Thyroid gland (tissue), 4 donors: ENCODE measurements at regions not wholly inside any gene's neighbourhood (a gene's known extent, or its start where the extent isn't known, plus 50 kb on each side); places are given as distances from the start of the nearest gene placed in this dataset.

Experiments
- DNase-seq, 2 donors: peaks; one replicate each; pipeline ENCODE4 v3.0.0-alpha.2; 2019
- H3K27ac ChIP-seq, 3 donors: fragments of 200-600 bp; sonication (generic); 1 replicate in 2 of 3; 2 replicates in 1 of 3; pipeline ENCODE4 v1.5.1; 2016 to 2019; ENCODE audit warnings: mild to moderate bottlenecking in 1 of 3, moderate library complexity in 1 of 3
- H3K27me3 ChIP-seq: fragments of 200-600 bp; sonication (generic); one replicate; pipeline ENCODE4 v1.5.1; 2019
- H3K36me3 ChIP-seq, 2 donors: fragments of 200-600 bp; sonication (generic); one replicate each; pipeline ENCODE4 v1.5.1; 2016 to 2019
- H3K4me1 ChIP-seq, 2 donors: fragments of 200-600 bp; sonication (generic); one replicate each; pipeline ENCODE4 v1.5.1; 2017 to 2019
- H3K4me3 ChIP-seq, 3 donors: fragments of 200-600 bp; sonication (generic); replicated peaks in 1 of 3; 1 replicate in 2 of 3; 2 replicates in 1 of 3; pipeline ENCODE4 v1.5.1; 2016; ENCODE audit warnings: mild to moderate bottlenecking in 1 of 3
- H3K9me3 ChIP-seq: fragments of 200-600 bp; sonication (generic); one replicate; pipeline ENCODE4 v1.5.1; 2017
- POLR2A ChIP-seq, 2 donors: fragments of 450-650 bp; IDR thresholded peaks; one replicate each; pipeline ENCODE4 v1.6.1; 2017; ENCODE audit warnings: antibody characterized with exemption in 2 of 2, mild to moderate bottlenecking in 2 of 2, moderate library complexity in 1 of 2
- WGBS, 2 donors: methylation state at CpG; one replicate each; pipeline ENCODE4 v1.1.5; 2017; 5-methylcytosine and 5-hydroxymethylcytosine counted together
- intact Hi-C: fragments of 100-400 bp; cut with DNase I; formaldehyde crosslinking; loops from one replicate; pipeline ENCODE4 v1.15.1; 2023
- TF ChIP-seq, protein P1 (sequence below), 6 experiments: fragments of 200-600 bp in 3 of 6; fragments of 450-650 bp in 3 of 6; sonication (generic) in 3 of 6; IDR thresholded peaks; one replicate each; pipeline ENCODE4 v1.5.1; 2016 to 2019; ENCODE audit warnings: antibody characterized with exemption in 6 of 6, mild to moderate bottlenecking in 2 of 6, inconsistent platforms in 1 of 6, moderate library complexity in 1 of 6

GRCh38 chr16:27718201-27719105 lies 168.5 kb downstream of the KATNIP start:
- DNase-seq, result no peak
- Histone ChIP-seq H3K4me3 (no peak overlapping the region), H3K4me1 (peaks cover 7 to 14% of the 10 kb centered on the region in 2 donors), H3K36me3 (no peaks in the 10 kb centered on the region), H3K9me3 (no peaks in the 10 kb centered on the region), H3K27me3 (no peaks in the 10 kb centered on the region), H3K27ac (no peak overlapping the region)
- intact Hi-C loops, result no loop called here
- 88 to 92% methylated on average over 10 to 15 of the region's 15 CpGs for WGBS, 2 donors
- TF ChIP-seq POLR2A (IDR thresholded peaks at IDR 0.05), result no peak
- TF ChIP-seq, protein P1, sequence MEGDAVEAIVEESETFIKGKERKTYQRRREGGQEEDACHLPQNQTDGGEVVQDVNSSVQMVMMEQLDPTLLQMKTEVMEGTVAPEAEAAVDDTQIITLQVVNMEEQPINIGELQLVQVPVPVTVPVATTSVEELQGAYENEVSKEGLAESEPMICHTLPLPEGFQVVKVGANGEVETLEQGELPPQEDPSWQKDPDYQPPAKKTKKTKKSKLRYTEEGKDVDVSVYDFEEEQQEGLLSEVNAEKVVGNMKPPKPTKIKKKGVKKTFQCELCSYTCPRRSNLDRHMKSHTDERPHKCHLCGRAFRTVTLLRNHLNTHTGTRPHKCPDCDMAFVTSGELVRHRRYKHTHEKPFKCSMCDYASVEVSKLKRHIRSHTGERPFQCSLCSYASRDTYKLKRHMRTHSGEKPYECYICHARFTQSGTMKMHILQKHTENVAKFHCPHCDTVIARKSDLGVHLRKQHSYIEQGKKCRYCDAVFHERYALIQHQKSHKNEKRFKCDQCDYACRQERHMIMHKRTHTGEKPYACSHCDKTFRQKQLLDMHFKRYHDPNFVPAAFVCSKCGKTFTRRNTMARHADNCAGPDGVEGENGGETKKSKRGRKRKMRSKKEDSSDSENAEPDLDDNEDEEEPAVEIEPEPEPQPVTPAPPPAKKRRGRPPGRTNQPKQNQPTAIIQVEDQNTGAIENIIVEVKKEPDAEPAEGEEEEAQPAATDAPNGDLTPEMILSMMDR (IDR thresholded peaks at IDR 0.05), result no peak

DNA sequence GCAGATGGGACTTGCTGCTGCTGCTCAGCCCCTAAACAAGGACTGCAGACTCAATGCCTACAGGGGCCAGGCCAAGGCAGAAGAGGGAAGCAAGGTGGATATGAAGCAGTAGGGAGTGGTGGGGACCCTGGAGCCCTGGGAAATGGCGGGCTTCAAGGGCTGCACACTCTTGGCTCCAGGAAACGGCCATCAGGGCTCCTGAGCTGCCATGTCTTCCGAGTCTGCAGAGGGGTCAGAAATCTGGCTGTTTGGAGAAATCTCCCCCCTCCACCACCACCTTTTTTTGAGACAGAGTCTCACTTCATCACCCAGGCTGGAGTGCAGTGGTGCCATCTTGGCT lies 169.1 kb downstream of the KATNIP start:
- Histone ChIP-seq H3K36me3 (no peaks in the 10 kb centered on the region), H3K27ac (no peak overlapping the region), H3K9me3 (no peaks in the 10 kb centered on the region), H3K27me3 (no peaks in the 10 kb centered on the region), H3K4me1 (peaks cover 14 to 20% of the 10 kb centered on the region in 2 donors), H3K4me3 (no peak overlapping the region)
- intact Hi-C loops, result no loop called here
- TF ChIP-seq, protein P1 (IDR thresholded peaks at IDR 0.05), result no peak
- no peak for TF ChIP-seq POLR2A (IDR thresholded peaks at IDR 0.05)
- WGBS, 2 donors, result 90 to 100% methylated on average over 3 of the region's 3 CpGs
- no peak for DNase-seq

DNA sequence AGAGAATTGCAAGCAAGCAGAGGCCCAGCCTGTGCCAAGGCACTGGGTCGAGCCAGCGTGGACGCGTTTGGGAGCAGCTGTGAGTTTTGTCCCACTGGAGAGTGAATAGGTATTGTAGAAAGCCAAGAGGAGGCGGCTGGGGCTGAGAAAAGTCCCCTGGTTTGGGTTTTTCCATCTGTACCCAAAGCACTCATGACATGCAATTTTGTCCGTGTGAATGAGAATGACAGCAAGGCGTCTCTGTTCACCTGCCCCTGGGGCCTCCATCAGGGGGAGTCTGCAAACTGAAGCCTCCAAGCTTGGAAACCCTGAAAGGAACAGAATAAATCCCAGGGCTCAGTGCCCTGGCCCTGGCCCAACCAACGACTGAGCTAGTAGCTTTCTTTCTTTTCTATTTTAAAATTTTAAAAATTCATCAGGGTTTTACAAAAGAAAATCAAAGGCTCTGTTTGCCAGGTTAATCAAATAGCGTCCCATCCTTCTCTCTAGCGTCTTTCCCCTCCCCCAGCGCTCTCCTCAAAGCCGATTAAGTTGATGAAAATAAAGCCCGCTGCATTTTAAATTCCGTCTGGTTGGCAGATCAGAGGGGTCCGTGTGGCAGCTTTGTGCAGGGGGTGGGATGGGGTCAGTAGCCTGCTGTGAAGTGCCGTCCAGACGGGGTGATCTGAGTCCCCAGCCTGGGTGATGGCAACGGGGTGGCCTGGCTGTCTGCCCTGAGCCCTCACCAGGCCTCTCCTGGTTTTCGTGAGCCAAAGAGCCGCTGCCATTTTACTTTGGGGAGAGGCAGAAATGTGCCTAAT lies 171.0 kb downstream of the KATNIP start:
- no peaks in the 10 kb centered on the region for H3K9me3 ChIP-seq
- H3K4me3 ChIP-seq, result no peak overlapping the region
- intact Hi-C loops, result no loop called here
- peaks cover 23 to 34% of the 10 kb centered on the region in 2 donors for H3K4me1 ChIP-seq
- WGBS, 2 donors, result 79 to 84% methylated on average over 18 to 20 of the region's 20 CpGs
- no peak for DNase-seq
- H3K36me3 ChIP-seq, result no peaks in the 10 kb centered on the region
- TF ChIP-seq POLR2A (IDR thresholded peaks at IDR 0.05), result no peak
- TF ChIP-seq, protein P1 (IDR thresholded peaks at IDR 0.05), result no peak
- H3K27ac ChIP-seq, result no peak overlapping the region
- no peaks in the 10 kb centered on the region for H3K27me3 ChIP-seq

- Histone ChIP-seq H3K9me3 (no peaks in the 10 kb centered on the region), H3K27me3 (no peaks in the 10 kb centered on the region), H3K4me3 (no peak overlapping the region), H3K36me3 (no peaks in the 10 kb centered on the region), H3K27ac (peak overlapping the region; percentile 14 to 30 (median 24)), H3K4me1 (peaks cover 23 to 34% of the 10 kb centered on the region in 2 donors)
- 67 to 73% methylated on average over 10 of the region's 10 CpGs for WGBS, 2 donors
- peak; percentile 15 to 19 for DNase-seq
- intact Hi-C loops, result no loop called here
- no peak for TF ChIP-seq POLR2A (IDR thresholded peaks at IDR 0.05)
- TF ChIP-seq, protein P1 (IDR thresholded peaks at IDR 0.05), result no peak
Observed at GRCh38 chr16:27721531-27722181, 171.7 kb downstream of the KATNIP start.
